Activated T-helper 1 cell treated with Interleukin-2 at 50 U/mL for 16 hours (primary cell): ENCODE measurements at regions not wholly inside any gene's neighbourhood (a gene's known extent, or its start where the extent isn't known, plus 50 kb on each side); places are given as distances from the start of the nearest gene placed in this dataset.

ENCODE experiments used
- DNase-seq: peaks from one replicate; pipeline ENCODE4 v3.0.0-alpha.2; 2020; ENCODE audit warnings: low read depth

GRCh38 chr2:129901754-129902415 is 77.6 kb upstream of the RAB6C start:
- DNase-seq: no peak

GRCh38 chr2:129902731-129903585 is 76.5 kb upstream of the RAB6C start:
- no peak for DNase-seq

- no peak for DNase-seq
Observed at GRCh38 chr2:129903586-129904425, 75.7 kb upstream of the RAB6C start.

- DNase-seq: no peak
Observed at GRCh38 chr2:129904532-129905446, 74.7 kb upstream of the RAB6C start.

- DNase-seq: no peak
Observed at GRCh38 chr2:129905664-129906081, 73.8 kb upstream of the RAB6C start.

- DNase-seq: no peak
Observed at GRCh38 chr2:129906139-129906860, 73.2 kb upstream of the RAB6C start.

- DNase-seq: no peak
Observed at GRCh38 chr2:129906861-129907235, 72.6 kb upstream of the RAB6C start.

GRCh38 chr2:129907256-129907998 is 72.0 kb upstream of the RAB6C start:
- DNase-seq: no peak

- DNase-seq: no peak
Observed at GRCh38 chr2:129908721-129909373, 70.6 kb upstream of the RAB6C start.

- no peak for DNase-seq
Observed at GRCh38 chr2:129909651-129910418, 69.6 kb upstream of the RAB6C start.

- DNase-seq: no peak
Observed at GRCh38 chr2:129910446-129911362, 68.8 kb upstream of the RAB6C start.

GRCh38 chr2:129911363-129912065 is 68.0 kb upstream of the RAB6C start:
- no peak for DNase-seq

- DNase-seq: no peak
Observed at GRCh38 chr2:129912066-129912820, 67.2 kb upstream of the RAB6C start.

GRCh38 chr2:129912871-129913694 is 66.4 kb upstream of the RAB6C start:
- DNase-seq: no peak
